ENCODE measurements at regions not wholly inside any gene's neighbourhood (a gene's known extent, or its start where the extent isn't known, plus 50 kb on each side); places are given as distances from the start of the nearest gene placed in this dataset.

GRCh38 chr14:65794674-65795279 is 382.2 kb downstream of the FUT8 start:
- WGBS (ENCODE audit: insufficient coverage), result 100% methylated on average over 5 of the region's 6 CpGs
- H3K4me3 ChIP-seq (ENCODE audit: control insufficient read depth in 1 of 7, extremely low read depth in 1 of 7, insufficient read depth in 4 of 7, low read depth in 2 of 7, low read length in 6 of 7), result no peak overlapping the region
- CTCF ChIA-PET, result interaction anchor here (0.6 to 0.8 kb wide), 2 partner anchors 10 to 100 kb away, joined by 3 read pairs; no protein-coding TSS in a partner anchor
- no peaks in the 10 kb centered on the region for H3K27me3 ChIP-seq (replicated peaks in 2 of 5; ENCODE audit: control insufficient read depth in 4 of 5, insufficient read depth in 5 of 5, low read length in 4 of 5)
- DNase-seq, result no peak
- H3K36me3 ChIP-seq (ENCODE audit: control insufficient read depth in 4 of 4, insufficient read depth in 4 of 4, low read length in 3 of 4), result no peaks in the 10 kb centered on the region
- no peak overlapping the region for H3K27ac ChIP-seq (ENCODE audit: insufficient read depth in 1 of 2, low read depth in 1 of 2, low read length in 2 of 2, poor library complexity in 1 of 2, severe bottlenecking in 2 of 2)
- POLR2A ChIA-PET, result no interaction called here
- no peaks in the 10 kb centered on the region for H3K9me3 ChIP-seq (ENCODE audit: control extremely low read depth in 1 of 5, control insufficient read depth in 4 of 5, insufficient read depth in 2 of 5, low read depth in 1 of 5, low read length in 4 of 5)
- H3K4me1 ChIP-seq (ENCODE audit: control extremely low read depth in 1 of 4, control insufficient read depth in 4 of 4, insufficient read depth in 4 of 4, low read length in 3 of 4), result peaks cover 0 to 14% (median 3%) of the 10 kb centered on the region in 4 experiments

- Histone ChIP-seq H3K4me1 (ENCODE audit: control extremely low read depth in 1 of 4, control insufficient read depth in 4 of 4, insufficient read depth in 4 of 4, low read length in 3 of 4) (no peaks in the 10 kb centered on the region), H3K27ac (ENCODE audit: insufficient read depth in 1 of 2, low read depth in 1 of 2, low read length in 2 of 2, poor library complexity in 1 of 2, severe bottlenecking in 2 of 2) (no peak overlapping the region), H3K27me3 (replicated peaks in 2 of 5; ENCODE audit: control insufficient read depth in 4 of 5, insufficient read depth in 5 of 5, low read length in 4 of 5) (no peaks in the 10 kb centered on the region), H3K36me3 (ENCODE audit: control insufficient read depth in 4 of 4, insufficient read depth in 4 of 4, low read length in 3 of 4) (no peaks in the 10 kb centered on the region), H3K9me3 (ENCODE audit: control extremely low read depth in 1 of 5, control insufficient read depth in 4 of 5, insufficient read depth in 2 of 5, low read depth in 1 of 5, low read length in 4 of 5) (no peaks in the 10 kb centered on the region), H3K4me3 (ENCODE audit: control insufficient read depth in 1 of 7, extremely low read depth in 1 of 7, insufficient read depth in 4 of 7, low read depth in 2 of 7, low read length in 6 of 7) (no peak overlapping the region)
- ChIA-PET POLR2A (no interaction called here), CTCF (no interaction called here)
- DNase-seq, result no peak
- WGBS (ENCODE audit: insufficient coverage), result 91% methylated on average over 7 of the region's 8 CpGs
Observed at GRCh38 chr14:65798216-65798615, 385.7 kb downstream of the FUT8 start.

- no peaks in the 10 kb centered on the region for H3K4me1 ChIP-seq (ENCODE audit: control extremely low read depth in 1 of 4, control insufficient read depth in 4 of 4, insufficient read depth in 4 of 4, low read length in 3 of 4)
- CTCF ChIA-PET, result interaction anchor here (0.7 kb wide), 1 partner anchor 32 kb away, joined by 3 read pairs; no protein-coding TSS in a partner anchor
- H3K36me3 ChIP-seq (ENCODE audit: control insufficient read depth in 4 of 4, insufficient read depth in 4 of 4, low read length in 3 of 4), result no peaks in the 10 kb centered on the region
- POLR2A ChIA-PET, result no interaction called here
- no peaks in the 10 kb centered on the region for H3K9me3 ChIP-seq (ENCODE audit: control extremely low read depth in 1 of 5, control insufficient read depth in 4 of 5, insufficient read depth in 2 of 5, low read depth in 1 of 5, low read length in 4 of 5)
- no peak overlapping the region for H3K27ac ChIP-seq (ENCODE audit: insufficient read depth in 1 of 2, low read depth in 1 of 2, low read length in 2 of 2, poor library complexity in 1 of 2, severe bottlenecking in 2 of 2)
- H3K4me3 ChIP-seq (ENCODE audit: control insufficient read depth in 1 of 7, extremely low read depth in 1 of 7, insufficient read depth in 4 of 7, low read depth in 2 of 7, low read length in 6 of 7), result no peak overlapping the region
- no peak for DNase-seq
- 93% methylated on average over 4 of the region's 6 CpGs for WGBS (ENCODE audit: insufficient coverage)
- H3K27me3 ChIP-seq (replicated peaks in 2 of 5; ENCODE audit: control insufficient read depth in 4 of 5, insufficient read depth in 5 of 5, low read length in 4 of 5), result no peaks in the 10 kb centered on the region
Observed at GRCh38 chr14:65800694-65801093, 388.2 kb downstream of the FUT8 start.

GRCh38 chr14:65802196-65802595 is 389.7 kb downstream of the FUT8 start:
- DNase-seq, result no peak
- H3K4me1 ChIP-seq (ENCODE audit: control extremely low read depth in 1 of 4, control insufficient read depth in 4 of 4, insufficient read depth in 4 of 4, low read length in 3 of 4), result peaks cover 0 to 5% (median 0%) of the 10 kb centered on the region in 4 experiments
- H3K27ac ChIP-seq (ENCODE audit: insufficient read depth in 1 of 2, low read depth in 1 of 2, low read length in 2 of 2, poor library complexity in 1 of 2, severe bottlenecking in 2 of 2), result no peak overlapping the region
- H3K27me3 ChIP-seq (replicated peaks in 2 of 5; ENCODE audit: control insufficient read depth in 4 of 5, insufficient read depth in 5 of 5, low read length in 4 of 5), result no peaks in the 10 kb centered on the region
- no peaks in the 10 kb centered on the region for H3K36me3 ChIP-seq (ENCODE audit: control insufficient read depth in 4 of 4, insufficient read depth in 4 of 4, low read length in 3 of 4)
- ChIA-PET CTCF (no interaction called here), POLR2A (no interaction called here)
- H3K9me3 ChIP-seq (ENCODE audit: control extremely low read depth in 1 of 5, control insufficient read depth in 4 of 5, insufficient read depth in 2 of 5, low read depth in 1 of 5, low read length in 4 of 5), result no peaks in the 10 kb centered on the region
- WGBS (ENCODE audit: insufficient coverage), result 100% methylated on average over 2 of the region's 2 CpGs
- no peak overlapping the region for H3K4me3 ChIP-seq (ENCODE audit: control insufficient read depth in 1 of 7, extremely low read depth in 1 of 7, insufficient read depth in 4 of 7, low read depth in 2 of 7, low read length in 6 of 7)

- ChIA-PET POLR2A (no interaction called here), CTCF (interaction anchor here (1.4 kb wide), 1 partner anchor 582 kb away, joined by 3 read pairs; no protein-coding TSS in a partner anchor)
- Histone ChIP-seq H3K4me1 (ENCODE audit: control extremely low read depth in 1 of 4, control insufficient read depth in 4 of 4, insufficient read depth in 4 of 4, low read length in 3 of 4) (peaks cover 0 to 5% (median 0%) of the 10 kb centered on the region in 4 experiments), H3K27ac (ENCODE audit: insufficient read depth in 1 of 2, low read depth in 1 of 2, low read length in 2 of 2, poor library complexity in 1 of 2, severe bottlenecking in 2 of 2) (no peak overlapping the region), H3K9me3 (ENCODE audit: control extremely low read depth in 1 of 5, control insufficient read depth in 4 of 5, insufficient read depth in 2 of 5, low read depth in 1 of 5, low read length in 4 of 5) (peaks cover 0 to 16% (median 8%) of the 10 kb centered on the region in 5 experiments), H3K27me3 (replicated peaks in 2 of 5; ENCODE audit: control insufficient read depth in 4 of 5, insufficient read depth in 5 of 5, low read length in 4 of 5) (no peaks in the 10 kb centered on the region), H3K4me3 (ENCODE audit: control insufficient read depth in 1 of 7, extremely low read depth in 1 of 7, insufficient read depth in 4 of 7, low read depth in 2 of 7, low read length in 6 of 7) (no peak overlapping the region), H3K36me3 (ENCODE audit: control insufficient read depth in 4 of 4, insufficient read depth in 4 of 4, low read length in 3 of 4) (no peaks in the 10 kb centered on the region)
- WGBS (ENCODE audit: insufficient coverage), result 100% methylated on average over 6 of the region's 6 CpGs
- DNase-seq, result no peak
Observed at GRCh38 chr14:65803885-65804284, 391.4 kb downstream of the FUT8 start.

GRCh38 chr14:65804439-65805112 is 392.0 kb downstream of the FUT8 start:
- Histone ChIP-seq H3K9me3 (ENCODE audit: control extremely low read depth in 1 of 5, control insufficient read depth in 4 of 5, insufficient read depth in 2 of 5, low read depth in 1 of 5, low read length in 4 of 5) (peaks cover 0 to 21% (median 13%) of the 10 kb centered on the region in 5 experiments), H3K4me3 (ENCODE audit: control insufficient read depth in 1 of 7, extremely low read depth in 1 of 7, insufficient read depth in 4 of 7, low read depth in 2 of 7, low read length in 6 of 7) (no peak overlapping the region), H3K4me1 (ENCODE audit: control extremely low read depth in 1 of 4, control insufficient read depth in 4 of 4, insufficient read depth in 4 of 4, low read length in 3 of 4) (peaks cover 0 to 5% (median 0%) of the 10 kb centered on the region in 4 experiments), H3K27me3 (replicated peaks in 2 of 5; ENCODE audit: control insufficient read depth in 4 of 5, insufficient read depth in 5 of 5, low read length in 4 of 5) (no peaks in the 10 kb centered on the region), H3K27ac (ENCODE audit: insufficient read depth in 1 of 2, low read depth in 1 of 2, low read length in 2 of 2, poor library complexity in 1 of 2, severe bottlenecking in 2 of 2) (no peak overlapping the region), H3K36me3 (ENCODE audit: control insufficient read depth in 4 of 4, insufficient read depth in 4 of 4, low read length in 3 of 4) (no peaks in the 10 kb centered on the region)
- WGBS (ENCODE audit: insufficient coverage), result 67% methylated on average over 12 of the region's 14 CpGs
- DNase-seq, result no peak
- CTCF ChIA-PET, result interaction anchor here (0.9 to 1.4 kb wide), 3 partner anchors 10 to 583 kb away, joined by 3 to 4 read pairs (median 3); no protein-coding TSS in a partner anchor
- POLR2A ChIA-PET, result interaction anchor here (0.6 kb wide), 1 partner anchor 45 kb away, joined by 4 read pairs; no protein-coding TSS in a partner anchor

- no peaks in the 10 kb centered on the region for H3K27me3 ChIP-seq (replicated peaks in 2 of 5; ENCODE audit: control insufficient read depth in 4 of 5, insufficient read depth in 5 of 5, low read length in 4 of 5)
- no peak for DNase-seq
- CTCF ChIA-PET, result interaction anchor here (0.9 to 1.4 kb wide), 3 partner anchors 10 to 584 kb away, joined by 3 to 4 read pairs (median 3); no protein-coding TSS in a partner anchor
- H3K4me1 ChIP-seq (ENCODE audit: control extremely low read depth in 1 of 4, control insufficient read depth in 4 of 4, insufficient read depth in 4 of 4, low read length in 3 of 4), result peaks cover 0 to 5% (median 0%) of the 10 kb centered on the region in 4 experiments
- H3K36me3 ChIP-seq (ENCODE audit: control insufficient read depth in 4 of 4, insufficient read depth in 4 of 4, low read length in 3 of 4), result no peaks in the 10 kb centered on the region
- POLR2A ChIA-PET, result interaction anchor here (0.6 kb wide), 1 partner anchor 45 kb away, joined by 4 read pairs; no protein-coding TSS in a partner anchor
- peaks cover 0 to 21% (median 14%) of the 10 kb centered on the region in 5 experiments for H3K9me3 ChIP-seq (ENCODE audit: control extremely low read depth in 1 of 5, control insufficient read depth in 4 of 5, insufficient read depth in 2 of 5, low read depth in 1 of 5, low read length in 4 of 5)
- 93% methylated on average over 2 of the region's 3 CpGs for WGBS (ENCODE audit: insufficient coverage)
- H3K4me3 ChIP-seq (ENCODE audit: control insufficient read depth in 1 of 7, extremely low read depth in 1 of 7, insufficient read depth in 4 of 7, low read depth in 2 of 7, low read length in 6 of 7), result no peak overlapping the region
- H3K27ac ChIP-seq (ENCODE audit: insufficient read depth in 1 of 2, low read depth in 1 of 2, low read length in 2 of 2, poor library complexity in 1 of 2, severe bottlenecking in 2 of 2), result no peak overlapping the region
Observed at GRCh38 chr14:65805113-65805473, 392.6 kb downstream of the FUT8 start.

Data from common myeloid progenitor, CD34-positive (primary cell).